Neural progenitor cell (in vitro differentiated cells): ENCODE measurements at regions not wholly inside any gene's neighbourhood (a gene's known extent, or its start where the extent isn't known, plus 50 kb on each side); places are given as distances from the start of the nearest gene placed in this dataset.

Source experiments
- DNase-seq: peaks from one replicate; pipeline ENCODE4 v3.0.0-alpha.2; 2016; ENCODE audit warnings: low spot score
- H2AFZ ChIP-seq: fragments of 200-600 bp; sonication (generic); replicated peaks from 2 replicates; pipeline ENCODE4 v1.6.1; 2016; ENCODE audit warnings: antibody characterized with exemption
- H3F3A ChIP-seq: fragments of 200-600 bp; sonication (generic); 2 replicates; pipeline ENCODE4 v1.6.1; 2016; ENCODE audit warnings: antibody characterized with exemption, low read depth
- H3K27ac ChIP-seq: fragments of 200-600 bp; sonication (generic); 2 replicates; pipeline ENCODE4 v1.5.1; 2016; ENCODE audit warnings: mild to moderate bottlenecking
- H3K27me3 ChIP-seq: fragments of 200-600 bp; sonication (generic); 2 replicates; pipeline ENCODE4 v1.6.1; 2016; ENCODE audit warnings: mild to moderate bottlenecking, moderate library complexity
- H3K36me3 ChIP-seq: fragments of 200-600 bp; sonication (generic); 2 replicates; pipeline ENCODE4 v1.5.1; 2016
- H3K4me1 ChIP-seq: fragments of 200-600 bp; sonication (generic); 2 replicates; pipeline ENCODE4 v1.6.1; 2016; ENCODE audit warnings: mixed run types
- H3K4me2 ChIP-seq: fragments of 200-600 bp; sonication (generic); 2 replicates; pipeline ENCODE4 v1.6.1; 2016
- H3K4me3 ChIP-seq: fragments of 200-600 bp; sonication (generic); 2 replicates; pipeline ENCODE4 v1.5.1; 2016
- H3K79me2 ChIP-seq: fragments of 200-600 bp; sonication (generic); 2 replicates; pipeline ENCODE4 v1.6.1; 2016; ENCODE audit warnings: low read depth
- H3K9ac ChIP-seq: fragments of 200-600 bp; sonication (generic); 2 replicates; pipeline ENCODE4 v1.6.1; 2016
- H3K9me3 ChIP-seq: fragments of 200-600 bp; sonication (generic); 2 replicates; pipeline ENCODE4 v1.5.1; 2016; ENCODE audit warnings: low read depth
- H4K20me1 ChIP-seq: fragments of 200-600 bp; sonication (generic); 2 replicates; pipeline ENCODE4 v1.6.1; 2016; ENCODE audit warnings: low read depth
- H3K27ac Mint-ChIP-seq: 3 replicates; pipeline ENCODE4 v1.8.0; 2021; ENCODE audit warnings: mixed read lengths
- H3K27me3 Mint-ChIP-seq: 2 replicates; pipeline ENCODE4 v1.8.0; 2022; ENCODE audit warnings: low read depth, mild to moderate bottlenecking, inconsistent platforms, moderate library complexity, mixed read lengths; ENCODE audit not compliant: insufficient read depth
- H3K36me3 Mint-ChIP-seq: 3 replicates; pipeline ENCODE4 v1.8.0; 2021; ENCODE audit warnings: mixed read lengths
- H3K4me1 Mint-ChIP-seq: 3 replicates; pipeline ENCODE4 v1.8.0; 2021; ENCODE audit warnings: mixed read lengths
- H3K4me3 Mint-ChIP-seq: 3 replicates; pipeline ENCODE4 v1.8.0; 2021; ENCODE audit warnings: mild to moderate bottlenecking, moderate library complexity, mixed read lengths
- H3K9me3 Mint-ChIP-seq: 3 replicates; pipeline ENCODE4 v1.8.0; 2020; ENCODE audit warnings: mixed read lengths
- EZH2 ChIP-seq: fragments of 200-600 bp; sonication (generic); IDR thresholded peaks from 2 replicates; pipeline ENCODE4 v1.6.1; 2017; ENCODE audit warnings: antibody characterized with exemption, mild to moderate bottlenecking, moderate library complexity
- EZH2phosphoT487 ChIP-seq: fragments of 200-600 bp; sonication (generic); IDR thresholded peaks from 2 replicates; pipeline ENCODE4 v1.6.1; 2017; ENCODE audit warnings: antibody characterized with exemption
- TF ChIP-seq, protein P1 (sequence below): fragments of 200-600 bp; sonication (generic); IDR thresholded peaks from 2 replicates; pipeline ENCODE4 v1.5.1; 2017; ENCODE audit warnings: antibody characterized with exemption, mild to moderate bottlenecking

GRCh38 chr1:217049721-217050120 lies 326.5 kb upstream of the ESRRG start:
- no peaks in the 10 kb centered on the region for H3F3A ChIP-seq
- no peak overlapping the region for H3K27ac Mint-ChIP-seq
- H3K79me2 ChIP-seq, result no peaks in the 10 kb centered on the region
- no peak overlapping the region for H3K9ac ChIP-seq
- no peak overlapping the region for H3K27ac ChIP-seq
- peaks cover 2% of the 10 kb centered on the region for H3K4me1 Mint-ChIP-seq
- no peaks in the 10 kb centered on the region for H3K27me3 Mint-ChIP-seq
- peaks cover 4% of the 10 kb centered on the region for H3K4me1 ChIP-seq
- TF ChIP-seq EZH2phosphoT487 (no peak), EZH2 (no peak)
- TF ChIP-seq, protein P1, sequence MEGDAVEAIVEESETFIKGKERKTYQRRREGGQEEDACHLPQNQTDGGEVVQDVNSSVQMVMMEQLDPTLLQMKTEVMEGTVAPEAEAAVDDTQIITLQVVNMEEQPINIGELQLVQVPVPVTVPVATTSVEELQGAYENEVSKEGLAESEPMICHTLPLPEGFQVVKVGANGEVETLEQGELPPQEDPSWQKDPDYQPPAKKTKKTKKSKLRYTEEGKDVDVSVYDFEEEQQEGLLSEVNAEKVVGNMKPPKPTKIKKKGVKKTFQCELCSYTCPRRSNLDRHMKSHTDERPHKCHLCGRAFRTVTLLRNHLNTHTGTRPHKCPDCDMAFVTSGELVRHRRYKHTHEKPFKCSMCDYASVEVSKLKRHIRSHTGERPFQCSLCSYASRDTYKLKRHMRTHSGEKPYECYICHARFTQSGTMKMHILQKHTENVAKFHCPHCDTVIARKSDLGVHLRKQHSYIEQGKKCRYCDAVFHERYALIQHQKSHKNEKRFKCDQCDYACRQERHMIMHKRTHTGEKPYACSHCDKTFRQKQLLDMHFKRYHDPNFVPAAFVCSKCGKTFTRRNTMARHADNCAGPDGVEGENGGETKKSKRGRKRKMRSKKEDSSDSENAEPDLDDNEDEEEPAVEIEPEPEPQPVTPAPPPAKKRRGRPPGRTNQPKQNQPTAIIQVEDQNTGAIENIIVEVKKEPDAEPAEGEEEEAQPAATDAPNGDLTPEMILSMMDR, result no peak
- H3K36me3 Mint-ChIP-seq, result no peaks in the 10 kb centered on the region
- no peak overlapping the region for H3K4me3 Mint-ChIP-seq
- H3K4me2 ChIP-seq, result no peak overlapping the region
- H4K20me1 ChIP-seq, result no peaks in the 10 kb centered on the region
- H3K9me3 Mint-ChIP-seq, result peaks cover 3% of the 10 kb centered on the region
- H3K9me3 ChIP-seq, result no peaks in the 10 kb centered on the region
- no peak for DNase-seq
- H2AFZ ChIP-seq, result no peak overlapping the region
- H3K27me3 ChIP-seq, result no peaks in the 10 kb centered on the region
- no peak overlapping the region for H3K4me3 ChIP-seq
- no peaks in the 10 kb centered on the region for H3K36me3 ChIP-seq

DNA sequence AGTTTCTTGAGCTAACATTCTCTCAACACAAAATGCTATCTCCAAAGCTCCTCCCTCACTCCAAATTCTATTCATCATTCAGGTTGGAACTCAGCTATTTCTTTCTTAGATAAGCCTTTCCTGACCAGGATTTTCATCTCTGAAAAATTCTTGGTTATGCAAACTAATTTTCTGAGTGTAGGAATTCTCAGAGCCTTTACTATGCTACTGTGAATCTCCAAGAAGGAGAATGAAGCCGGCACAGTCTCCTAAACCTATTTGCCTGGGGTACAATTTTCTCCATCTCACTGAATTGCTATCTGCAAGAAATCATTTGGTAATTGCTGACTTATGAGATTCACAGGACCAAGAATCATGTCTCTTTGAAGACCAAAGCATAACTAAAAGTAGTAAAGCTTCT lies 325.9 kb upstream of the ESRRG start:
- Histone ChIP-seq H2AFZ (no peak overlapping the region), H3K79me2 (no peaks in the 10 kb centered on the region), H3K36me3 (no peaks in the 10 kb centered on the region), H4K20me1 (no peaks in the 10 kb centered on the region), H3F3A (no peaks in the 10 kb centered on the region), H3K9me3 (no peaks in the 10 kb centered on the region), H3K4me2 (no peak overlapping the region), H3K27me3 (no peaks in the 10 kb centered on the region), H3K4me3 (no peak overlapping the region), H3K4me1 (peaks cover 2% of the 10 kb centered on the region), H3K27ac (no peak overlapping the region), H3K9ac (no peak overlapping the region)
- H3K4me1 Mint-ChIP-seq, result peaks cover 2% of the 10 kb centered on the region
- DNase-seq, result no peak
- H3K4me3 Mint-ChIP-seq, result no peak overlapping the region
- no peaks in the 10 kb centered on the region for H3K36me3 Mint-ChIP-seq
- H3K27me3 Mint-ChIP-seq, result no peaks in the 10 kb centered on the region
- no peaks in the 10 kb centered on the region for H3K9me3 Mint-ChIP-seq
- TF ChIP-seq EZH2 (no peak), EZH2phosphoT487 (no peak)
- TF ChIP-seq, protein P1, result no peak
- no peak overlapping the region for H3K27ac Mint-ChIP-seq

GRCh38 chr1:217048104-217048707 lies 325.0 kb upstream of the ESRRG start:
- no peaks in the 10 kb centered on the region for H3K4me1 Mint-ChIP-seq
- no peak for TF ChIP-seq EZH2phosphoT487
- TF ChIP-seq, protein P1, result peak; percentile 54
- no peak overlapping the region for H3K4me3 ChIP-seq
- no peak overlapping the region for H3K27ac ChIP-seq
- H3K36me3 ChIP-seq, result no peaks in the 10 kb centered on the region
- H3F3A ChIP-seq, result no peaks in the 10 kb centered on the region
- no peaks in the 10 kb centered on the region for H3K79me2 ChIP-seq
- H3K9me3 Mint-ChIP-seq, result no peaks in the 10 kb centered on the region
- no peak overlapping the region for H3K9ac ChIP-seq
- H3K27ac Mint-ChIP-seq, result no peak overlapping the region
- no peaks in the 10 kb centered on the region for H3K27me3 ChIP-seq
- no peaks in the 10 kb centered on the region for H3K9me3 ChIP-seq
- no peak overlapping the region for H3K4me3 Mint-ChIP-seq
- H3K4me1 ChIP-seq, result no peaks in the 10 kb centered on the region
- H3K27me3 Mint-ChIP-seq, result no peaks in the 10 kb centered on the region
- H3K4me2 ChIP-seq, result no peak overlapping the region
- no peaks in the 10 kb centered on the region for H4K20me1 ChIP-seq
- peak overlapping the region; percentile 50 for H2AFZ ChIP-seq
- DNase-seq, result peak; percentile 42
- no peaks in the 10 kb centered on the region for H3K36me3 Mint-ChIP-seq
